CD4-positive, alpha-beta T cell treated with Interferon gamma for 1 hour (primary cell): ENCODE measurements at regions not wholly inside any gene's neighbourhood (a gene's known extent, or its start where the extent isn't known, plus 50 kb on each side); places are given as distances from the start of the nearest gene placed in this dataset.
"Not testable (repeated sequence)": the region's sequence is repeated elsewhere in the genome, so short reads cannot be mapped to it uniquely, and the experiment has no call there.

Source experiments
- DNase-seq: peaks from one replicate; pipeline ENCODE4 v3.0.0-alpha.2; 2020

DNA sequence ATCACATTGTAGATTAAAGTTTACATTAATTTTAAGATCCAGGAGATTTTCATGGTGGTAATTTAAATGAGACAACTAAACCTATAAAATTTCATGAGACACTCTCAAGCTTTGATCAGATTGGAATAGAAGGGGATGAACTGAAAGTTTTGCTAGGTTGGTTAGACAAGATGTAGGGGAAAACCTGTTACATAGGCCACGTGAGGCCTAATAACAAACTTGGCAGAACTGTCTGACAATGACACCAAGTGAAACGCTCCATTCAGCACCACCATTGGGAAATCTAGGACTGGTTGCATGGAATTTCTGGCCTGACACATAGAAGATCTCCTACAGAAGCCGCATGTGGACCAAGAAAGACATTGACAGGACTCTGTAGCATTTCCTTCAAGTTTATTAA, 87.8 kb upstream of the SLC39A10 start:
- no peak for DNase-seq

DNA sequence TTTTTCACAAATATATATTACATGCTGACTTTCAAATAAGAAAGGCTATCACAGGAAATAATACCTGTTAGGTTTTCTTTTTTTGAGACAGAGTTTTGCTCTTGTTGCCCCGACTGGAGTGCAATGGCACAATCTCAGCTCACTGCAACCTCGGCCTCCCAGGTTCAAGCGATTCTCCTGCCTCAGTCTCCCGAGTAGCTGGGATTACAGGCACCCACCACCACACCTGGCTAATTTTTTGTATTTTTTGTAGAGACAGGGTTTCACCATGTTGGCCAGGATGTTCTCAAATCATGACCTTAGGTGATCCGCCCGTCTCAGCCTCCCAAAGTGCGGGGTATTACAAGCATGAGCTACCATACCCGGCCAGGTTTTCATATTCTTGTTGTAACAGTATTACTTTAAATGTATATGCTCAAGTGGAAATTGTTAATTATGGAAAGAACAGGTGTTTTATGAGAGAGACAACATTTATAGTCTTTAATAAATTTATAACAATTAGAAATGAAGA, 92.3 kb upstream of the SLC39A10 start:
- DNase-seq = not testable (repeated sequence)

DNA sequence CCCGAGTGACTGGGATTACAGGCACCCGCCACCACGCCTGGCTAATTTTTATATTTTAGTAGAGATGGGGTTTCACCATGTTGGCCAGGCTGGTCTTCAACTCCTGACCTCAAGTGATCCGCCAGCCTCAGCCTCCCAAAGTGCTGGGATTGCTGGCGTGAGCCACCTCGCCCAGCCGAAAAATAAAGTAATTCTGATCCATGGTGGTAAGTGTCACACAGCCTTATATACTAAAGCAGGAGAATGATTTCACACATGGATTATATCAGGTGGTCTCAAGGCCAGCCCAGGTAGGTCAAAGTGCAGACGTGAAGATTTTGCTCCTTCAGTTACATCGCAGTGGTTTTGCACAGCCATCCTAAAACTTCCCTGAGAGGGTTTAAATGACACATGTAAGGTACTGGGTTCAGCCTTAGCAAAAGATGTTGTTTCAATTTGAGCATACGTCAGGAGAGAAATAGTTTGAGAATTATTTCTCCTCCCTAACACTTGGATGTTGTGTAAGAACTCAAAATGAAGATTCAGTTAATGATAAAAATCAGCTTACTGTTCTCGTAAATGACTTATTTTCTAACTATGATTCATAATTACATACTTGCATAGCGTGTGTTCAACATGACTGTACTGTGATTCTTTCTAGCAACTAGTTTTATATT, 93.0 kb upstream of the SLC39A10 start:
- DNase-seq = no peak

DNA sequence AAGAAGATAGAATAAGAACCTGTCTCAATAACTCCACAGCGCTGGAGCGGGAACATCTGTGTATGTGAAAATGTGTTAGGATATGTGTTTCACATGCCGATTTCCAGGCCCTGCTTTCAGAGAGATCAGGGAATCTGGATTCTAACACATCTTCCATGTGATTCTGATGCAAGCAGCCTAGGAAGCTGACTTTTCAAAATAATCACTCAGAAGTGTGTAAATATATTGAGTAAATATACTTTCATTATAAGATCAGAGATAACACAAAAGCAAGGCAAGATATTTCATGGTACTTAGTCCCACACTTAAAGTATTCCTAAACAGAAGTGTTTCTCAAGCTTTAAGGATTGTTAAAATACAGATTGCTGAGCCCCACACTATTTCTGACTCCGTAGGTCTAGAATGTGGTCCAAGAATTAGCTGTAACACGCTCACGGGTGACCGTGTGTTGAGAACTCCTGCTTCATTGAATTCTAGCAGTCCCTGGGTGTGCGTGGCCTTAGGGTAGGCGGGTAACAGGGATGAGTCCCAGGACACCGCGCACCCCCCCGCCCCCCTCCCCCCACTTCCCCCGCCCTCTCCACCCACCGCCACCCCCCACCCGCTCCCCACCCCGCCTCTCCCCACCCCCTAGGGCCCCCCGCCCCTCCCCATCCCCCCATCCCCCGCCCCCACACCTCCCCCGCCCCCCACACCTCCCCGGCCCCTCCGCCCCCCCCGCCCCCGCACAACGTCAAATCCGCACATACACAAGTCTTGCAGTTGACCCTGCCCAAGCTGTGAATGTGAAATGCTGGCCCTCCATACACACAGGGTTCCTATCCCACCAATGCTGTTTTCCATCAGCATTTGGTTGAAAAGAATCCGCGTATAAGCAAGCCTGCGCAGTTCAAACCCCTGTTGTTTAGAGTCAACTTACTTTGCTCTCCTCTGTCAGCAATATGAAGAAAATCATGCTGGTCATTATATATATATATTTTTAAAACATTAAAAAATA, 94.2 kb upstream of the SLC39A10 start:
- no peak for DNase-seq

DNA sequence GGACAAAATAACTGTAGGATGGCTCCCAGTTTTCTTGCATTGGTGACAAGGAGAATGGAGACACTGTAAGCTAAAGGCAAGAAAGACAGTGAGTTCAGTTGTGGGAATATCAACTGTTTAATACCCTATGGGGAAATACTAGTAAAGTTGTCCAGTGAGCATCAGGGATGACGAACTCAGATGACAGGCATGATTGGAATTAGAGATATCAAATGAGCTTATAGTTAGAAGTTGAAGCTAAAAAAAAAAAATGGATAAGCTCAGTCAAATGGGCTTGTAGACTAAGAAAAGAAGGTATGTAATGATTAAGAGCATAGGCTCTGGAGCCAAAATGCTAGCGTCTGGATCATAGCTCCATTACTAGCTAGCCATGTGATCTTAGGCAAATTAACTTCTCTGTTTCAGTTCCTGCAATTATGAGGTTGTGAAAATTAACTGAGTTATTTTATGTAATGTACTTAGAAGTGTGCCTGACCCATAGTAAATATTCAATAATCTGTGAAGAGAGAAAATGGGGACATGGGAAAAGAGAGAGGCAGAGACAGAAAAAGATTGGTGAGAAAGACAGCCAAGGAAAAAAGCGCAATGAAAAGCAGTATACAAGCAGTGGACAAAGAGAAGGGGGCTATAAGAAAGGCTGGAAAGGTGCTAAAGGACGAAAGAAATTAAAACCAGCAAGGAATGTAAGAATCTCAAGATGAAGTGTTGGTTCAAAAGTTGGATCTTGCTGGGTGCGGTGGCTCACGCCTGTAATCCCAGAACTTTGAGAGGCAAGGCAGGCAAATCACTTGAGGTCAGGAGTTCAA, 95.7 kb upstream of the SLC39A10 start:
- no peak for DNase-seq

DNA sequence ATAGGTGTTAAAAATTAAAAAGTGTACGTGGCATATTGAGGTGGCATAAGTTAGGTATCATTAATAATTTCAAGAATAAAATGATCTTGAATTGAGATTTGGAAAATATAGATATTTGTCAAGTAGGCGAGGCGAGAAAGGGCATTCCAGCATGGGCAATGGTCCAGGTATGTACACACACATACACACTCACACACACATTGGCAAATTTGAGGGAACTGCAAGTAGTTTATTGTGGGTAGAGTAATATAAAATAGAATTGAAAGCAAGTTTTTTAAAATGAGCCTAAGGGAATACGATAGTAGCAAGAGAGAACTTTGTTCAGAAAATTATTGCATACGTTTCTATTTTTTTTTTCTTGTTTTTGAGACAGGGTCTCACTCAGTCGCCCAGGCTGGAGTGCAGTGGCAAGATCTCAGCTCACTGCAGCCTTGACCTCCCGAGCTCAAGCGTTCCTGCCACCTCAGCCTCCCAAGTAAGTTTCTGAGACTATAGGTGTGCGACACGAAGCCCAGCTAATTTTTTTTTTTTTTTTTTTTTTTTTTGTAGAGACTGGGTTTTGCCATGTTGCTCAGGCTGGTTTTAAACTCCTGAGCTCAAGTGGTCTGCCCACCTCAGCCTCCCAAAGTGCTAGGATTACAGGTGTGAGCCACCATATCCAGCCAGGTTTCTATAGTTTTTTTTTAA, 96.7 kb upstream of the SLC39A10 start:
- no peak for DNase-seq

DNA sequence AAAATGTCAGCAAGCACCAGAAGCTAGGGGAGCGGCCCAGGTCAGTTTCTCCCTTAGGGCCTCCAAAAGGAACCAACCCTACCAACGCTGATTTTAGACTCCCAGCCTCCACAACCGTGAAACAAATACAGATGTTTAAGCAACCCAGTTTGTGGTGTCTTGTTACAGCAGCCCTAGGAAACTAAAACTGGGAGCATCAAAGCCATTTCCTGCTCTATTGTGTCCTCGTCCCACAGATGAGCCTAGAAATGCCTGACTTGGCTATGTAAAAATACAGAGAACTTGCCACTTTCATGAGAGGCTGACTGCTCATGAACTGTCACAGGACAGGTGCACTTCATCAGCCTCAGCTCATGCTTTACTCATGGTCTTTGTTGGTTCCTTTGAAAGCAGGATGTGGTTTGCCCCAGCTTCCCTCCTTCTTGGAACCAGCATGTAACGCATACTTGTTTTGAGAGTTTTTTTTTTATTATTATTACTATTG, 97.6 kb upstream of the SLC39A10 start:
- peak; percentile 80 for DNase-seq

DNA sequence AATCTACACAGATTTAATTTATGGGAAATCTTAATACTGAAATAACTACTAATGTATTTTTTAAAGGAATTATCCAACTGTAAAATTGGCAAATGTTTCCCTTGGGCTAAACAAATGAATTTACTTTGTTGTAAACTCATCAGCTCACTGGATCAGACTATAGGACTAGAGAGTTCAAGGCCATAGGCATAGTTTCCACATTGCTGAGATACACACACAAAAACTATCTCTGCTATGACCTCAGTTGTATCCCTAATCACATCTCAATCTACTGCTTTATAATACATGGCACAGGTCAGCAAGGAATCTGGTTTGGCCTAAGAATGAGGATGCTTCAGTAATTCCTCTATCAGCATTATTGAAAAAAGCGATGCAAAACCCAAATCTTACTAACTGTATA, 101.1 kb upstream of the SLC39A10 start:
- no peak for DNase-seq

DNA sequence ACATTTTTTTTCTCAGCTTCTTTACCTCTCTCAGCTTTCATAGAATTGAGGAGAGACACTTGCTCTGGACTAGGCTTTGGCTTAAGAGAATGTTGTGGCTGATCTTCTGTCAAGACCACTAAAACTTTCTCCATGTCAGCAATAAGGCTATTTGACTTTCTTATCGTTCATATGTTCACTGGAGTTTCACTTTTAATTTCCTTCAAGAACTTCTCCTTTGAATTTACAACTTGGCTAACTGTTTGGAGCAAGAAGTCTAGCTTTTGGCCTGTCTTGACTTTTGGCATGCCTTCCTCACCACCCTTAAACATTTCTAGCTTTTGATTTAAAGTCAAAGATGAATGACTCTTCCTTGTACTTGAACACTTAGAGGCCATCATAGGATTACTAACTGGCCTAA, 104.4 kb upstream of the SLC39A10 start:
- no peak for DNase-seq

DNA sequence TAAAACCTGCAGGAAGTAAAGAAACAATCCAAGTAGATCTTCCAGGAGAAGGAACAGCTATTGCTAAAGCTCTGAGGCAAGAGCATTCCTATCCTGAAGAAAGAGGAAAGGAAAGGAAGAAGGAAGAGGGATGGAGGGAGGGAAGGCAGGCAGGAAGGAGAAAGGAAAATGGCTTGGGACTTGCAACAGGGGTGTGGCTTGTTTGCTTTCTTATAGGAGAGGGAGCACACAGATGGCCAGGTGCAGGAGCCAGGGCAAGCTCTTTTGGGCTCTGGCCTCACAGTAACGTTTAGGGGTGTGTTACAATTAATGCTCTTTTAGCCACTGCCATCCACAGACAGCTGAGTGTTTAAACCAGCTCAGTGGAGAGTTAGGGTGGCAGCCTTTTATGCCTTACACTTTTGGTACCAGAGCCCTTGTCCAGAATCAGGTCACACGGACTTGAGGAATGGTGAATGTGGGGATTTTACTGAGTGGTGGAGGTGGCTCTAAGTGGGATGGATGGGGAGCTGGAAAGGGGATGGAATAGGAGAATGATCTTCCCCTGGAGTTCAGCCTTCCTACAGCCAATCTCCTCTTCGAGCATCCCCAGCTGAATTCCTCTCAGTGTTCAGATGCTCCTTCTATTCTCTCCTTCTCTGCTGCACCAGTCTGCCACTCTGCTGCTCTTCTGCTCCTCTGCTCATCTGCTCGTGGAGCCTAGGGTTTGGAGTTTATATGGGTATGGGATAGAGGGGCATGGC, 108.7 kb upstream of the SLC39A10 start:
- no peak for DNase-seq

DNA sequence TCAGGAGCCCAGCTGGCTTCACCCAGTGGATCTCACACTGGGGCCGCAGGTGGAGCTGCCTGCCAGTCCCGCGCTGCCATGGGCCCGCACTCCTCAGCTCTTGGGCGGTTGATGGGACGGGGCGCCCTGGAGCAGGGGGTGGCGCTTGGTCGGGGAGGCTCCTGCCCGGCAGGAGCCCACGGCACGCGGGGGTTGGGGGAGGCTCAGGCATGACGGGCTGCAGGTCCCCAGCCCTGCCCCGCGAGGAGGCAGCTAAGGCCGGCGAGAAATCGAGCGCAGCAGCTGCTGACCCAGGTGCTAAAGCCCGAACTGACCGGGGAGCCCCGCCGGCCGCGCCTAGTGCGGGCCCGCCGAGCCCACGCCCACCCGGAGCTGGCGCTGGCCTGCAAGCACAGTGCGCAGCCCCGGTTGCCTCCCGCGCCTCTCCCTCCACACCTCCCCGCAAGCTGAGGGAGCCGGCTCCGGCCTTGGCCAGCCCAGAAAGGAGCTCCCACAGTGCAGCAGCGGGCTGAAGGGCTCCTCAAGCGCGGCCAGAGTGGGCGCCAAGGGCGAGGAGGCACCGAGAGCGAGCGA, 109.7 kb upstream of the SLC39A10 start:
- not testable (repeated sequence) for DNase-seq

DNA sequence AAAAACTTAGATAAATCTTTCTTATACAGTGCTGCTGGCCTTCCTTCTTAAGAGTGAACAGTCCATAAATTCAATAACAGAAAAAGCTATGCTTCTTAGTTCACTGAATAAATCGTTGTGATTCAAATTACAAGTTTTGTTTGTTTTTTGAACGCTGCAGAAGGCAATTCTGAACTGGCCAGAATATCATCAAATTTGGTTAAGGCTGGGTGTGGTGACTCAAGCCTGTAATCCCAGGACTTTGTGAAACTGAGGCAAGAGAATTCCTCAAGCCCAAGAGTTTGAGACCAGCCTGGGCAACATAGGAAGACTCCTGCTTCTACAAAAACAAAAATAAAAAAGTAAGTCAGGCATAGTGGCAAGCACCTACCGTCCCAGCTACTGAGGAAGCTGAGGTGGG, 111.2 kb upstream of the SLC39A10 start:
- no peak for DNase-seq

DNA sequence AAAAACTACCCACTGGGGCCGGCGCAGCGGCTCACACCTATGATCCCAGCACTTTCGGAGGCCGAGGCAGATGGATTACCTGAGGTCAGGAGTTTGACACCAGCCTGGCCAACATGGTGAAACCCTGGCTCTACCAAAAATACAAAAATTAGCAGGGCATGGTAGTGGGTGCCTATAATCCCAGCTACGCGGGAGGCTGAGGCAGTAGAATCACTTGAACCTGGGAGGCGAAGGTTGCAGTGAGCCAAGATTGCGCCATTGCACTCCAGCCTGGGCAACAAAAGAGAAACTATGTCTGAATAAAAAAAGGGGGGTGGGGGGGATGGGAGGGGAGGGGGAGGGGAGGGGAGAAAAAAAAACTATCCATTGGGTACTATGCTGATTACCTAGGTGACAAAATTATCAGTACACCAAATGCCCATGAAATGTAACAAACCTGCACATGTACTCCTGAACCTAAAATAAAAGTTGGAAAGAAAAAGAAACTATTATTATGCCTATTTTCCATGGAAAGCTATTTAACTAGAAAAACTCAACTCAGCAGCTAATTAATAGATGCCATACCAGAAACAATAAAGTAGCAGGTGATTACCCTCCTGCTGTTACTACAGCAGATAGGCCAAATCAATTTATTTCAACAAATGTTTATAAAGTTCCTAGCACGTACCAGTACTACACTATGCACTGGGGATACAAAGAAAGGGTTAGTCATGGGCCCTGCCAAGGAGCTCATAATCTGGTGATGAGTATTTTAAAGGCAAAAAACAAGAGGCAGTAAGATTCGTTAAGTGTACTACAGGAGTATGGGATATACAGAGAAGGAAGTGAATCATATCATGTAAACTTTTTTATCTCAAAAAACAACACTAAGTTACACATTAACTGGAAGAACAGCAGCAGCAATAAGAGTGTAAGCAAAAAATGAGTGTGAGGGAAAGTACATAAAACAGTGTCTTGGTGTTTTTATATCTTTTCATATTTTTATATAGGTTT, 112.8 kb upstream of the SLC39A10 start:
- no peak for DNase-seq

DNA sequence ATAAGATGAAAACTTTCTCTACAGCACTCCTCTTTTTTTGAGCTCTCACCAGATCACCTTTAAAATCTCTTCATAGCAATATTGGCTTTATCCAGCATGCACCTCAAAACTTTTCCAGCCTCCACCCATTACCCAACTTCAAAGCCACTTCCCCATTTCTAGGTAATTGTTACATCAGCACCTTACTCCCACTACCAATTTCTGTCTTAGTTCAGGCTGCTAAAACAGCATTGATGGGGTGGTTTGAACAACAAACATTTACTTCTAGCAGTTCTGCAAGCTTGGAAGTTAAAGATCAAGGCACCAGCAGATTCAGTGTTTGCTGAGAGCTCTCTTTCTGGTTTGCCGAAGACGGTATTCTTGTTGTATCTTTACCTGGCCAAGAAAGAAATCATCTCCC, 114.0 kb upstream of the SLC39A10 start:
- DNase-seq = no peak

DNA sequence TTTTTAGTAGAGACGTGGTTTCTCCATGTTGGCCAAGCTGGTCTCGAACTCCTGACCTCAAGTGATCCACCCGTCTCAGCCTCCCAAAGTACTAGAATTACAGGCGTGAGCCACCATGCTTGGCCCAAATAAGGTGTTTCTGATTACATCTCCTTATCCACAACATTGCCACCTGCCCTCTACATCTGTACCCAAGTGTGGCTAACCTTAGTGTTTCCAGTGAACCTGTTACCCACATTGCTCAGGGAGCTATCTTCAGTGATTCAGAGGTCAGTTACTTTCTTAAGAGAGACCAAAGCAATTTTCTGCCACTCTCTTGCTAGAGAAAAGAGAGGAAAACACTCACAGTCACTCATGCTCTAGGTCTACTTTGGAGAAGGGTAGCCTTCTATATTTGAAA, 115.0 kb upstream of the SLC39A10 start:
- DNase-seq = no peak

DNA sequence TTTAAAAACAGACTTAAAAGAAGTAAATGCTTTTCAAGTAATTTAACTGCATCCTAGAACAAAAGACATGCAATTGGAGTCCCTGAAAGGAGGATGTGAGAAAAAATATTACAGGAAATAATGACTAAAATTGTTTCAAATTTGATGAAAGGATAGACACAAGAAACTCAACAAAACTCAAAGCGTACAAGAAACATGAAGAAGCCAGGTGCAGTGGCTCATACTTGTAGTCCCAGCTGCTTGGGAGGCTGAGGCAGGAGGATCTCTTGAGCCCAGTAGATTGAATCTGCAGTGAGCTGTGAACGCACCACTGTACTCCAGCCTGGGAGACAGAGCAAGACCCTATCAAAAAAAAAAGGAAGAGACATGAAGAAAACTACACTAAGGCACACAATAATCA, 118.1 kb upstream of the SLC39A10 start:
- no peak for DNase-seq

DNA sequence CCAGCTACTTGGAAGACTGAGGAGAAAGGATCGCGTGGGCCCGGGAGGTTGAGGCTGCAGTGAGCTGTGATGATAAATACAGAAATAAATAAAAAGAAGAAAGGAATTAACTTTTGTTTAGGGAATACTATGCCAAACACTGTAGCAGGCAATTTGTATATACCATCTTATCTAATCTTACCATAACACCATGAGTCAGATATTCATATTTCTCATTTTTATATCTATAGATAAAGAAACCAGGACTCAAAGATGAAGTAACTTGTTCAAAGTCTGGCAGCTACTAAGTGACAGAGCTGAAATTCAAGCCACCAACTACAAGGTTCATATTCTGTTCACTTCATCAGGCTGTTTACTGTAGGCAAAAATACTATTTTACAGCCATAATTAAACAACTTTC, 119.2 kb upstream of the SLC39A10 start:
- no peak for DNase-seq

DNA sequence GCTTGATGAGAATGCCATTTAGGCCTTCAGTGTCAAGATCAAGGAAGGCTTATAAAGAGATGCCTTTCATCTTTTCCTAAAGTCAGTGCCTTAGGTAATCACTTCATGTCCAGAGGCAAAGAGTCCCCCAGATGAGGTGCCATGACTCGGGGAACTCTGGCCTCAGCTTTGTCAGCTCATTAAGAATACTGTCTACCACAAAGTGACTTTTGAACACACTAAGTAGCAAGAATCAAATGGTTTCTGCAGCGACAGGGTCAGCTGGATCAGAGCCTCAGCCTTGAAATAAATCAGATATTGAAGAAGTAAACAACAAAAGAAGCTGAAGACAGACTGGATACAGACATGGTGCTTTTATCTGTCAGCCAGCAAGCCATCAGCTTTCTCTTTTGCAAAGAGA, 120.1 kb upstream of the SLC39A10 start:
- no peak for DNase-seq

DNA sequence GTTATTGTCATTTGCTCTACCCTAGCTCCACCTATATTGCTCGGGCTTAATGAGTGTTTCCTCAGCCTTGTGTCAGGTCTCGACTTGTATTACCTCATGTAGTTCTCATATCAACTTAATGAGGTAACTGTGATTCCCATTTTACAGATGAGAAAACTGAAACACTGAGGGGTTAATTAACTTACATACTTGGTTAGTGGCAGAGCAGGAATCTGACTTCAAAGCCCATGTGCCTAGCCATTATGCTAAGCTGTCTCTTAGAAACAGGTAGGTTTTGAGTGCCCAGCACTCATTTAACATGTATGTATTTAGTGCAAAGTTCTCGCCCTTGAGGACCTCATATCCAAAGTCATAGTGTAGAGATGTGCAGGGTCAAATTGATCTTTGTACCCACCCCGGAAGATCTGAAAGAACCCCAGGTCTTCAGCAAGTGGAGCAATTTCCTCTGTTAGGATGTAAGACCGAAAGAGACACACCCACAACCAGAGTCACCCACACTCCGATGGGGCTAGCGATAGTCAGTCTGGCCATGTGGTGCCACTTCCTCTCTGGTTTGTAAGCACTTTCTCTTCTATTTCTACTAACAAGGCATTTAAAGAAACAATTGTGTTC, 121.0 kb upstream of the SLC39A10 start:
- peak; percentile 76 for DNase-seq

DNA sequence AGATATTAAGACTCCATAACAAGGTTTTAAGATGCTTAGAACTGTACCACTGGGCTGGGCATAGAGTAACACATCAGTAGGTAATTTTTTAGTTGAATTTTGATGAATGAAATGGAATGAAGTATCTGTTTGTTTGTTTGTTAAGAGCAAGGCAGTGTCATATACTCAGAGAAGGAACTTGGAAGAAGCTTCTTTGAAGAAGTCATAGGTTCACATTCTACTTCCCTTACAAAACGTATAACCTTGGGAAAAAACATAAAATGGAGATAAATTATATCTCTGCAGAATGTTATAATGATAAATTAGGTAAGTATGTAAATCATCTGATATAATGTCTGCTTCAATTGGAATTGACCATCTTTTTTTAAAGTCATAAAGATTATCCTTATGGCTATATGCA, 122.1 kb upstream of the SLC39A10 start:
- DNase-seq = no peak
